Heart left ventricle (tissue), 13 donors: ENCODE measurements at regions not wholly inside any gene's neighbourhood (a gene's known extent, or its start where the extent isn't known, plus 50 kb on each side); places are given as distances from the start of the nearest gene placed in this dataset.

ENCODE experiments used
- CTCF ChIP-seq, 12 donors: fragments of 200-600 bp; sonication (generic) in 4 of 12; IDR thresholded peaks; one replicate each; pipeline versions ENCODE4 v1.5.0 to v1.8.0; 2018 to 2022; ENCODE audit warnings: antibody characterized with exemption in 12 of 12, mild to moderate bottlenecking in 5 of 12
- POLR2A ChIP-seq, 2 donors: fragments of 450-650 bp; IDR thresholded peaks; one replicate each; pipeline ENCODE4 v1.6.1; 2017; ENCODE audit warnings: antibody characterized with exemption in 2 of 2, mild to moderate bottlenecking in 2 of 2, moderate library complexity in 2 of 2
- donor health status: ischemic (EF 13 %, LVEDD 7.1; RV severe dilation, severe dysfunction).
- donor health status: DM: no; HTN: yes; CAD: no.
- donor health status: DM: no; HTN: no; CAD: no.
- donor health status: ischemic (EF 25% LVEDD 6.9; RV normal size, moderate dysfunction).
- donor health status: ischemic (EF 25% LVEDD 5.7; RV mildly dilated, moderate dysfunction).
- donor health status: ischemic (EF 35%, LVEDD 5.7; RV mildly dilated, moderate dysfunction).
- donor health status: nonischemic (EF 11% LVEDD 7.7; RV severe dilation, severe dysfunction).
- donor health status: DM: yes; HTN: yes; CAD: no.
- donor health status: PGD.
- donor health status: ischemic (EF 29% LVEDD 5.4; RV normal size, mild dysfunction).
- donor health status: nonischemic (EF 23%, LVEDD 6.1; RV moderate dilation, normal function).

- TF ChIP-seq CTCF (IDR thresholded peaks at IDR 0.05) (no peak), POLR2A (IDR thresholded peaks at IDR 0.05) (no peak)
Measured at GRCh38 chr11:110857892-110858546, 145.8 kb upstream of the ARHGAP20 start.
